ENCODE measurements at regions not wholly inside any gene's neighbourhood (a gene's known extent, or its start where the extent isn't known, plus 50 kb on each side); places are given as distances from the start of the nearest gene placed in this dataset.

- no peak for TF ChIP-seq CTCF (IDR thresholded peaks at IDR 0.05)
- TF ChIP-seq POLR2A (IDR thresholded peaks at IDR 0.05): no peak
These were observed 378.0 kb downstream of the UQCRFS1 start for GRCh38 chr19:28834996-28835395.
